GM19438 (cell line): ENCODE measurements at regions not wholly inside any gene's neighbourhood (a gene's known extent, or its start where the extent isn't known, plus 50 kb on each side); places are given as distances from the start of the nearest gene placed in this dataset.
"Not testable (repeated sequence)": the region's sequence is repeated elsewhere in the genome, so short reads cannot be mapped to it uniquely, and the experiment has no call there.

Experiments used
- ATAC-seq: cut with Tn5 transposase; IDR thresholded peaks from one replicate; pipeline ENCODE4 v1.9.1; 2021; ENCODE audit warnings: low read depth; ENCODE audit not compliant: unreplicated experiment

DNA sequence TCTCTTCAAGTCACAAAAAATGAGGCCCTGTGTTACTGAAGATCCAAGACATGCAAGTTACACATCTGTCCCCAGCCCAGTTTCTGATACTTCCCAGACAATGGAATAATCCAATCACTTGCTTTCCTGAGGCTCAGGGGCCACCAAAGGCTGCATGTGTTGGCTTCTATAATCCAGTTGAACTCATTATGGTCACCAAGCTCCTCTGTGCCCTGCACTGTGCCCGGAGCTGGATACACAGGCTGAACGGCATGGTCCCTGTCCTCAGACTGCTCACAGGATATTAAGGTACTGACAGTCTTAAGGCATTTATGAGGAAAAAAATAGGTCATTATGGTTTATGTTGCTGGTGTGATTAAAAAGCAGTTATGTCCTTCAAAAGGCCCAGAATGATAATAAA lies 117.0 kb upstream of the SYT6 start:
- ATAC-seq: no peak

DNA sequence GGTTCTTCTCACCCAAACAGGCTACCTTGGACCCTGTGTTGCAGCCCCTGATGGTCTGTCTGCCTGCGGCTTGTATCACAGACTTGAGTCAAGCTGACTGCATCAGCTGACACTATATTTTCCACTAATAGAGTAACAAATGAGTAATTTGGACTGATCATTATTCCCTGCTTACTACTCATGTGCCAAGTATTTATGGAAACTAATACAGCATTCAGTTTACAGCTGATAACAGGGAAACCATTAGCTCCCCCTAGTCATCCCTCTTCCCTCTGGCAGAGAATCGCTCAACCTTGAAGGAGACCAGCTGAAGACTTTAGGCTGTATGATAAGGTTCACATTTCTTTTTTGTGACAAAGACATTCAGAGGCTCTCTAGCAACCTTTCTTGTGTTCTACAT lies 116.6 kb upstream of the SYT6 start:
- no peak for ATAC-seq

DNA sequence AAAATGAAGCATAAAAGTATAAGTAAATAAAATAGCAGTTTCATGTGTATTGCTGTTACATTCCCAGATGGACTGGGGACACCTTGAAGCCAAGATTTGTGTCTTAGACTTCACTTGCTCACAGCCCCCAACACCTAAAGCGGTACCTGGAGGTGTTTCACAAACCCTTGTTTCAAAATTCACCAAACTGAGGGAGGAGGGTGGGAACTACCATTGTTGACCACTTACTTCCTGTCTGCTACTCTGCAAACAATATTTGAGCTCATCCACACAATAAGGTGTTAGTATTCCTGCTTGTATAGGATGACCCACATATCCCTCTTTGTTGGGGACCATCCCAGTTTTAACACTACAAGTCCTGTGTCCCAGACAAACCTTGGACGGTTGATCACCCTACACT lies 115.9 kb upstream of the SYT6 start:
- ATAC-seq: no peak

DNA sequence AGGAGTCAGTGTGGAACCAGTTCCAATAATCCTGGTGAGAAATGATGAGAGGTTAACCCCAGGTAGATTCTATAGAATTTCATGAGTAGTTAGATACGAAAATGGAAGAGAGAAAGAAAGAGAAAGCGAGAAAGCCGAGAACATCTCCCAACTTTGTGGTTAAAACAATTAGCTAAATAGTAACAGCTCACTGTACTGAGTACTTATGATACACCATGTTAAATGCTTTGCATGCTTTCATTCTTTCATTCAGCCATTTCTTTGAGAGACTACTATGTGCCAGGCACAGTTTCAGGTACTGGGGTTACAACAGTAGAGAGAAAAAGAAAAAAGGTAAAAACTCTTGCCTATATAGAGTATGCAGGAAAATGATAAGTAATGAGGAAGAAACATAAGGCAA lies 109.7 kb upstream of the SYT6 start:
- ATAC-seq: peak; percentile 89

DNA sequence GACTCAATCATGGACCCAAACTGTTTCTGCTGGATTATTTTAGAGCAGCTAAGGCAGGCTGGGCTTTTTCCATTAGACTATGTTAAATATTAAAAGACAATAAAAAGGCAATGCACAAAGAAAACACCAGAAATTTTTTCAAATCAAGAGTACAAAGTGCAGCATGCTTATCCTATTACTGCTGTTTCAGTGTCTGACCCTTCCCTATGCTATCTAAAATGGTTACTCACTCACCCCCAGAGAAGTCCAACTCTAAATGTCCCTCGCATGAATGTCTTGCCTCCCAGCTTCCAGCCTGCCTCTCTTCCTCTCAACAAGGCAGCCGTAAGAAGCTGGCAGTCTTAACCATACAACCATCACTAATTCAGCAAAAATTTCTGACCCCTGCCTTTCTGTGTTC lies 108.7 kb upstream of the SYT6 start:
- no peak for ATAC-seq

DNA sequence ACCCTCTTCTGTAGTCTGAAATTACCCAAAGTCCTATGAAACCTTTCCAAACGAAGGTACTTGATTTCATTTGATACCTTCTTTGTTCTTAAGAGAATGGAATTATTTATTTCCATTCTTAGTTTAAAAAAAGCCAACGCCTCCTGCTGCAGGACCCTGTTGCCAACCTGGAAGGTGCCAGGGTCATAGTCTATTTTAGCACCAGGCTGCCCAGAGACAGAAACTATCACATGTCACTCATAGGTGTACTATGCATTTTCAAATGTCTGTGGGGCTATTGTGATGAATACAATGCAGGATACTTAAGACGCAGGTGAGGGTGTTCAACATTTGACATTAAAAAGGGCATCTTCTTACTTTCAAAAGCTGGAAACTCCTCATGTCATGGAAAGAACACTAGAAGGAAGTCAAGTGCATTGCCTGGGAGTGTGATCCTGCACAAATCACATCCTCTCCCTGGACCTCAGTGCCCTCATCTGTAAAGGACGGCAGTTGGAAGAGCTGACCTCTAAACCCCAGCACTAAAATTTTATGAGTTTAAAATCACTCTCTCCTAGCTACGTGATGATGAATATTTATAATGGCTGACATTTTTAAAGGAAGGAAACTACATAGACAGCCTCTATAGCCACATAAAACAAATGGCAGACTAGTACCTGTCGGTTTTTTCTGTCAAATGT lies 107.3 kb upstream of the SYT6 start:
- no peak for ATAC-seq

DNA sequence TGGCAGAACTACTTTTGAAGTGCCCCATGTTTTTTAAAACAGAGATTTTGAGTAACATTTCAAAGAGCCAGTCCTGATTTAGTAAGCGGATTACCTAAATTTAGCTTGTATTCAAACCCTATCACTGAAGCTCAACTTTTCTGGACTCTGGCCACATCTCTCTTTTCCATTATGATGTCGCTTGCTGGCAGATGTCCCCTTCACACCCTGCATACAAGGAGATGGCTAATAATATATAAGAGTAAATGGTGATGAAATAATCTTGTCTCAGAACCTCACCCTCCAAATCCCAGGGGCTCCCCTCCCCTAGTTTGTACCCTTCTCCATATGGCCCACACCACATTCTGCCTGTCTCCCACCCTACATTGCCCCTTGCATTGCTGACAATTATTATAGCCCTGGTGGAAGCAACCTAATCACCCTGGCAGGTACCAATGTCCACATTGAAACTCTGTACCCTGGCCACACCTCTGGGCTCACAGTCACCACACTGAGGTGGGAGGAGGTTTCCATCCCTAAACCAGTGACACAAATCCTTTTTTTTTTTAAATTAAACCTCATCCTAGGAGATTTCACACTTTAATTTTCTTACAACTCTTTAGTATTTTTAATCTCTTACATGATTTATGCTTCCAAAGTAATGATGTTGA lies 106.0 kb upstream of the SYT6 start:
- ATAC-seq: no peak

DNA sequence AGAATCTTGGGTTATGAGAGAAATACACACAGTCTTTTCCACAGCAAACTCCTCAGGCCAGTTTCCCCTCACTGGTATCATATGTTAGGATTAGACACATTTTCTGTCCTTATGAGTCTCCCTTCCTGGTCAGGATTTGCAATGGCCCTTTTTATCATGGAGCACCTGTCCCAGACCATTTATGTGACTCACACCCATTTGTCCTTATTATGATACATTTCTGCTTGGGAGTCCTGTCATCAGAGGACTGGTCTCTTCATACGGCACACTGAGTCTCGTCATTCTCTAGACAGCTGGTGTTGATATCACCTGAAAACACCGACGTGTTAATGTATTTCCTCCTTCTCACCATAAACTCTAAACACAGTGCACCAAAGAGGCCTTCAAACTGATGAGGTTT lies 105.0 kb upstream of the SYT6 start:
- ATAC-seq: no peak

DNA sequence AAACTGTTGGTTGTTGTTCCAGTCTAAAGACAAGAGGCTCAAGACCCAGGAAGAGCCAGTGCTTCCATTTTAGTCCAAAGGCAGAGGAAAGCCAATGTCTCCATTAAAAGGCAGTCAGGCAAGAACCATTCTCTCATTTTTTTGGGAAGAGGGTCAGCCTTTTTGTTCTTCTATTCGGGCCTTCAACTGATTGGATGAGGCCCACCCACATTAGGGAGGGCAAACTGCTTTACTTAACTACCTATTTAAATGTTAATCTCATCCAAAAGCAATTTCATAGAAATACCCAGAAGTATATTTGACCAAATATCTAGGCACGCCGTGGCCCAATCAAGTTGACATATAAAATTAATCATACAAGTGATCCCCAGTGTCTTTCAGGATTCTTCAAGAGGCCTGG lies 104.4 kb upstream of the SYT6 start:
- ATAC-seq: no peak

DNA sequence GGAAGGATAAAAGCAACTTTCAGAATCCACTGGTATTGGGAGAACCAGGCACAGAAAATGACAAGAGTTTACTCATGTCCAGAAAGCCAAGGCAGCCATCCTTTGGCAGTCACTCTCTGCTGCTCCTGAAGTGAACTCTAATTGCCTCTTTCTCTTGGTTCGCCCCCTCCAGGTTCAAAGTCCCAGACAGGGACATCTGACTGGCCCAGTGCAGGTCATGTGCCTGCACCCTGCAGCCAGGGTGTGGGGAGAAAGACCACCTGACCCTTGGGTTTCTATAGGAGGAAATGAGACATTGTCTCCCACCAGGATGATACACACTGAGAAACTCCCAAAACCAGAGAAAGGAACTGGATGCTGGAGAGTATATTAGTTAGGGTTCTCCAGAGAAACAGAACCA lies 103.9 kb upstream of the SYT6 start:
- ATAC-seq: no peak

DNA sequence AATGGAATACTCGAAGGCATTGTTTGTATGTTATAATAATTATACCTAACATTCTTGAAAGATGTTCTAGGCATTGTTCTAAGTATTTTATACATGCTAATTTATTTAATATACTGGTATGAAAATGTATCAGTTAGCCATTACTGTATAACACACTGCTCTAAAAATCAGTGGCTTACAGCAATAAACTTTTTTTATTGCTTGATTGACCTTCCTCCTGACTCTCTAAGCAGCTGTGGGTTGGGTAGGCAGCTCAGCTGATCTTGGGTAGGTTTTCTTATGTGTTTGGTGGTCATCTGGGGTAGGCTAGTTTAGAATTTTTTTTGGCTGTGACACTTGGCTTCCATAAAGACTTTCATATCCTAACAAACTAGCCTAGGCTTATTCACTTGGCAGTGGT lies 100.2 kb upstream of the SYT6 start:
- ATAC-seq: no peak

DNA sequence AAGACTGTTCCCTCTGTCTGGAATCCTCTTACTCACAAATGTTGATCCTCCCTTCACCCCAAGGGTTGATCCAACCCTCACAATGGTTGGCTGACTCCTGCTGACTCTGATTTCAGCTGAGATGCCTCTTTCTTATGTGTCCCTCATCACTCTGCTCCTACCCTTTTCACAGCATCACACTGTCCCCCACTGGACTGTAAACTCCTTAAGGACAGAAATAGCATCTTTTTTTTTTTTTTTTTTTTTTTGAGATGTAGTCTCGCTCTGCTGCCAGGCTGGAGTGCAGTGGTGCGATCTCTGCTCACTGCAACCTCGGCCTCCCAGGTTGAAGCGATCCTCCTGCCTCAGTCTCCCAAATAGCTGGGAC lies 97.9 kb upstream of the SYT6 start:
- no peak for ATAC-seq

DNA sequence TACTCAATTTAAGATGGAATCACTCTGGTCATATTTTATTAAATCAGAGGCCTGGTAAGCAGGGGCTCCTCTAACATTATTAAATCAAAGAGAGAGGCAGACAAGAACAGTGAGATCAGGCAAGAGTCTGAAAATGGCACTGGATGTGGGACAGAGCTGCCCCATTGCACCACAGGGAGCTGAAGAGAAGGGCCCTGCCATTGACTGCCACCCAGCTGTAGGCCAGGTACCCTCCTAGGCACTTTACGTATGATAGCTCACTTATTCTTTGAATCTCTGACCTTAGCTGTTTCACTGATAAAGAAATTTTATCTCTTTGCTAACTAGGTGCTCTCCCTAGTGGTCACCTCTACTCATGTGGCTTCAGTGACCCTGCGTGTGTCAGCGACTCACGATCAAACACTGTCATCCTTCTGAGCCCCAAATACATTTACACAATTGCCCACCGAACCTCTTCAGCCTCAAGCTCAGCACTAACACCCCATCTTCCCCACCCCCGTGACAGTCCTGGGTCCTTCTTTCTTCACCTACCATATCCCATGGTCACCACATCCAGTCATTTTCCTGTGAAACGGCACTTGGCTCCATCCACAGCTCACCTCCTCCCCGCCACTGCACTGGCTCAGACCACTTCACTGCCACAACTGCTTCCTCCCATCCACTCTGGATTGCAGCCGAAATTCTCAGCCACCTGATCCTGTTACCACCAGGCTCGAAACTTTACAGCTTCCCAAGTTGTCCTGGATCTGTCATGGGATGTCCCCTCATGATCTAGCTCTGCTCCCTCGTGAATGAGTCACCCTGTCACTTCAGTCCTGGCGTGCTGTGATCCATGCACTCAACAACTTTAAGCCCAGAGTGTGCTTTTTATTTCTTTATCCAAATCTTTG lies 97.3 kb upstream of the SYT6 start:
- ATAC-seq: no peak

DNA sequence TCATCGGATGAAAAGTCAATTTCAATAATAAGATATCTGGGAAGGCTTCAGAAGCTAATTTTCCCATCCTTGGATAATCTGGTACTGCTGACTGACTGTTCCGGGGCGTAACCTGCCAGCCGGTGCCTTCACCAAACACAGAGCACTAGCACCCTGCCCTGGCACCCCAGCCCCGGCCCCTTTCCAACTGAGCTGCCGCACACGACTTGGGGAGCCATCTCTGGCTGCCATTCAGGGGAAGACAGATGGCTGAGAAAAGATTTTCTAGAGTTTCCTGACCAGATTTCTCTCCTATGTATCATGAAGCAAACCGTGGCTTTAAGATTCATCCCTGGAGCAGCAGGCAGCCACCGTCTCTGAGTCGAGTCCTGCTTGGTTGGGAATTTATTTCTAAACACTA lies 96.0 kb upstream of the SYT6 start:
- no peak for ATAC-seq

DNA sequence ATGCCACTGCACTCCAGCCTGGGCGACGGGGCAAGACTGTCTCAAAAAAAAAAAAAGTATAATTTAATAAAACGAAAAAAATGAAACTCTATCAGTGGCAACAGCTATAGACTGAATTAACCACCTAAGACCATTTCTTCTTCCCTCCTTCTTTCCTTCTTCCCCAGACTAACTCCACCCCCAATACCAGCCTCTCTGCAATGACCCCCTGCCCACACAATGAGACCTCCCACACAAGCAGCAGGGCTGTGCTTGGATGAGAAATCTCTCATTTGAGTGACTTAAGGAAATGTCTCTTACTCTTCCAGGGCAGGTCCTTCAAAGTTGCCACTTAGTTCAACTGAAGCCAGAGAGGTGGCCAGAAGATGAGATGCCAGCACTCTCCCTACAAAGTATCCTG lies 94.5 kb upstream of the SYT6 start:
- ATAC-seq: no peak

DNA sequence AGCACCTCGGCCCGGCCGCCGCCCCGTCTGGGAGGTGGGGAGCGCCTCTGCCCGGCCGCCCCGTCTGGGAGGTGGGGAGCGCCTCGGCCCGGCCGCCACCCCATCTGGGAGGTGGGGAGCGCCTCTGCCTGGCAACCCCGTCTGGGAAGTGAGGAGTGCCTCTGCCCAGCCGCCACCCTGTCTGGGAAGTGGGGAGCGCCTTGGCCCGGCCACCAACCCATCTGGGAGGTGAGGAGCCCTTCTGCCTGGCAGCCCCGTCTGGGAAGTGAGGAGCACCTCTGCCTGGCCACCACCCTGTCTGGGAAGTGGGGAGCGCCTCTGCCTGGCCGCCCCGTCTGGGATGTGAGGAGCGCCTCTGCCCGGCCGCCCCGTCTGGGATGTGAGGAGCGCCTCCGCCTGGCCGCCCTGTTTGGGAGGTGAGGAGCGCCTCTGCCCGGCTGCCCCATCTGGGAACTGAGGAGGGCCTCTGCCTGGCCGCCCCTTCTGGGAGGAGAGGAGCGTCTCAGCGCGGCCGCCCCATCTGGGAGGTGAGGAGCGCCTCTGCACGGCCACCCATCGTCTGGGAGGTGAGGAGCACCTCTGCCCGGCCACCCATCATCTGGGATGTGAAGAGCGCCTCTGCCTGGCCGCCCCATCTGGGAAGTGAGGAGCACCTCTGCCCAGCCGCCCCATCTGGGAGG lies 89.0 kb upstream of the SYT6 start:
- not testable (repeated sequence) for ATAC-seq

DNA sequence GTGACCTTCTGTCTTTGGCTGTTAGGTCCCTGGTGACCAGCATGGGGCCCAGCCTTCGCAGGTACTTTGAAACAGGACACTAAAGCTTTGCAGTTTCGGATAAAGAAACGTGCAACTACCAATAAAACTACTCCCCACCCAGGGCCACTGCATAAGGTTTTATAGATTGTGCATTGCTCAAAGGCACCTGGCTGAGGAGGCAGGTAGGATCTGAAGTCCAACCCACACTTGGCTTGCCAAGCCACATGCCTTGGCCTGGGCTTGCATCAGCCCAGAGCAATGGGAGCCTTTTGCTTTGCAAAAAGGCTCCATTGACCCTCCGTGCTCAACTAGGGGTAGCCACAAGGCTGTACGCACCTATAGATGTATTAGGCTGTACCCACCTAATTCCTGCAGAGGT lies 84.4 kb upstream of the SYT6 start:
- no peak for ATAC-seq

DNA sequence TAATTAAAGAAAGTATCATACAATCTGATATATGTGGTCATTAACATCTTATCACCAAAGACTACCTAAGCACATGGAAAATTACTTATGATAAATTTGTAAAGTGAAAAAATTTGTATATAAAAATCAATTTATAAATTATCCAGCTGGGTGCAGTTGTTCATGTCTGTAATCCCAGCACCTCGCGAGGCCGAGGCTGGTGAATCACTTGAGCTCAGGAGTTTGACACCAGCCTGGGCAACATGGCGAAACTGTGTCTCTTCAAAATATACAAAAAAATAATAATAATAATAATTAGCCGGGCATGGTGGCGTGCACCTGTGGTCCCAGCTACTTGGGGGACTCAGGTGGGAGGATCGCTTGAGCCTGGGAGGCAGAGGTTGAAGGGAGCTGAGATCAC lies 82.8 kb upstream of the SYT6 start:
- no peak for ATAC-seq

DNA sequence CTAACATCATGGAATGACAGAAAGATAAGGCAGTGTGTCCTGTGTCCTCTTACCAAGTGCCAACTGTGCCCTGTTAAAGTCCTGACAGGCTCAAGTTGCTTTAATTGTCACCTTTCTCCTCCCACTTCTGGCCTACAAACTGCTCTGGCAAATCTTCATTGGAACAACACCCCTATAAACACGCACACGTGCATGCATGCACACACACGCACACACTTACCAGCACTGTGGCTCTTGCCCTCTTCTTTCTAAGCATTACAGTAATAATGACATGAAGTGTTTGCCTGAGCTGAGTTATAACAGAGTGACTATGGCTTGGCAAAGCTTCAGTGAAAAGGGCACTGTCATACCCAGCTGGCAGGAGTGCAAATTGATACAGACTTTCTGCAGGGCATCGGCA lies 82.3 kb upstream of the SYT6 start:
- no peak for ATAC-seq

DNA sequence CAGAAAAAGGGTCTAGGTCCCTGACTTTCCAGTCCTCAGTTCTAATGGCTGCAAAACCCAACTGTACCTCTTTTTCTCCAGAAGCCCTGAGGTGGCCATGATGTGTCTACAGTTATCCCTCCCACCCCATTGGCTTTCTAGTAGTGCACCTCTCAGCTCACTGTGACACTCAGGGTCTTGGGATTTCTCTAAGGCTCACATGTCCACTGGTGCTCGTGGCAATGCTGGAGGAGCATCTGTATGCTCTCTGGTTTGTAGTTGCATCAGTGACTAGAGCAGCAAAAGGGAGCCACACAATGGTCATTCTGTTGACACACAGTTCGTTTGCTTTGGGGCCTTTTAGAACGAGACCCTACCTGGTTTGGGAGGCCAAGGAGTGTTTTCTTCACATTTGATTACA lies 81.6 kb upstream of the SYT6 start:
- ATAC-seq: no peak

DNA sequence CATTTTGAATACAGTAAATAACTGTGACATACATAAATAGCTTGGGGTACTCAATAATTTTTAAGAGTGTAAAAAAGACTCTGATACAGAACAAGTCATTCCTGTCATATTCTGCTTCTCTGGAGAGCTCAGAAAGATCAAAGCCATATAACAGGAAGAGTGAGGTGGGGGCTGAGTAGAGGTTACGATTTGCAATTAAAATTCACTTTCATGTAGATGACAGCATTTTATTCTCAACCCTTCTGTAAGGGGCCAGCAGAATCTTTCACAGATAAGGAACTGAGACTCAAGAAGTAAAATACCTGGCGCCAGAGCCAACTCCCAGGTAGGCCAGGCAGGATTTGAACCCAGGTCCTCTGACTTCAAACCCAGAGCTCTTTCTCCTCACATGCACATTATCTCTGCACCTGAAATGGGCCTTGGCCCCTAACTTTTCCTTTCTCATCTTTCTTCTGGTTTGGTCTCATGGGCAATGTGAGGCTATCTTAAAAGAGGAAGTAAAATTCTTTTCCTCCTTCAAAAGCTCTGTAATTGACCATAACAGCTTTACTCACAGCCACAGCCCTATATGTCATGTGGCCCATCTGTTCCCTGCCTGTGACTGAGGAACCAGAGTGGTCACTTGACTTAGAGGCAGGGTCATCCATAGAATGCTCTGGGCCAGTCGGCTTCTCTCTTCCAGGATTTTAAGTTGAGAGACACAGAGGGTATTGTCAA lies 80.9 kb upstream of the SYT6 start:
- ATAC-seq: no peak
